ENCODE measurements at regions not wholly inside any gene's neighbourhood (a gene's known extent, or its start where the extent isn't known, plus 50 kb on each side); places are given as distances from the start of the nearest gene placed in this dataset.
"Not testable (repeated sequence)": the region's sequence is repeated elsewhere in the genome, so short reads cannot be mapped to it uniquely, and the experiment has no call there.

DNA sequence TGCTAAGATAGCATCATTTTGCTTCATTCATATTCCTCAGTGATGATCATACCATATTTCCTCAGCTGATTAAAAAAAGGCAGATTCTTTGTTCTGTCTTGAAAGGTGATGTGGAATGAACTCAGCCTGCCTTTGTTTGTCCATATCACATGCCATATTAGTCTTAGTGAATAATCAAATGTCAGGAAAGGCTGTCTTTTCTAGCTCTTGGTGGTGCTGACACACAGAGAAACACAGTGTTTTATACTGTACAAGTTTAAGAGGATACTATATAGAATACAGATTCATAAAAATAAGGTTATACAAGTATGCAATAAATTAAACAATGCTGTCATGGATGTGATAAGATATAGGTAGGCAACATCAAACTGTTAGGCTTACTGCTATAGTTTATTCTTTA, 97.1 kb upstream of the FAM98A start:
- H3K36me3 ChIP-seq (ENCODE audit: control insufficient read depth in 3 of 3, insufficient read depth in 2 of 3, low read depth in 1 of 3, low read length in 3 of 3): no peaks in the 10 kb centered on the region
- FAIRE-seq (no peak), DNase-seq (no peak)
- H3K9me3 ChIP-seq (ENCODE audit: control insufficient read depth in 2 of 2, insufficient read depth in 1 of 2, low read depth in 1 of 2, low read length in 1 of 2): peaks cover 0 to 7% of the 10 kb centered on the region in 2 donors
- H3K4me1 ChIP-seq (ENCODE audit: control insufficient read depth in 3 of 3, insufficient read depth in 2 of 3, low read depth in 1 of 3, low read length in 2 of 3): no peaks in the 10 kb centered on the region
- H3K4me3 ChIP-seq (ENCODE audit: low read depth in 1 of 3, low read length in 3 of 3): no peak overlapping the region
- no peaks in the 10 kb centered on the region for H3K27me3 ChIP-seq (ENCODE audit: control insufficient read depth in 3 of 3, insufficient read depth in 3 of 3, low read length in 3 of 3)
- H3K27ac ChIP-seq (ENCODE audit: low read depth in 1 of 3, low read length in 2 of 3): no peak overlapping the region

DNA sequence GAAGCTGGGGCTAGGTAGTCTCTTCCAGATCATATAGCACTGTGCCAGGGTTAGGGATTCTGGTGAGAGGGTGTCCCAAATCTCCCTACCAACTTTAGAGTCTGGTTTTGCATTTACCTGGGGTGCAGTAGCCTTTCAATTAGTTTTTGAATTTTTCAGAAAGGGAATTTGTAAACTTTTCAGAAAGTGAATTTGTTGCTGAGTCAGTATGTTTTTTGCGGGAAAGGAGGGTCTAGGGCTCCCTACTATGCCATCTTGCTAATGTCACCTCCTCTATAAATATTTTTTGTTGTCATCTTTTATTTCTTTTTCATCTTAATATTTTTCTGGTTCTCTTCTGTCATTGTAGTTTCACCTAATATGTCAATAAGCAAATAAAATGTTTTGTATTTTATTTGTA, 95.8 kb upstream of the FAM98A start:
- H3K27ac ChIP-seq (ENCODE audit: low read depth in 1 of 3, low read length in 2 of 3): no peak overlapping the region
- H3K4me1 ChIP-seq (ENCODE audit: control insufficient read depth in 3 of 3, insufficient read depth in 2 of 3, low read depth in 1 of 3, low read length in 2 of 3): no peaks in the 10 kb centered on the region
- DNase-seq (no peak), FAIRE-seq (no peak)
- H3K27me3 ChIP-seq (ENCODE audit: control insufficient read depth in 3 of 3, insufficient read depth in 3 of 3, low read length in 3 of 3): no peaks in the 10 kb centered on the region
- H3K36me3 ChIP-seq (ENCODE audit: control insufficient read depth in 3 of 3, insufficient read depth in 2 of 3, low read depth in 1 of 3, low read length in 3 of 3): no peaks in the 10 kb centered on the region
- no peak overlapping the region for H3K4me3 ChIP-seq (ENCODE audit: low read depth in 1 of 3, low read length in 3 of 3)
- WGBS, 3 donors: 71 to 94% (median 85%) methylated on average over 1 of the region's 1 CpG
- H3K9me3 ChIP-seq (ENCODE audit: control insufficient read depth in 2 of 2, insufficient read depth in 1 of 2, low read depth in 1 of 2, low read length in 1 of 2): peaks cover 0 to 7% of the 10 kb centered on the region in 2 donors

DNA sequence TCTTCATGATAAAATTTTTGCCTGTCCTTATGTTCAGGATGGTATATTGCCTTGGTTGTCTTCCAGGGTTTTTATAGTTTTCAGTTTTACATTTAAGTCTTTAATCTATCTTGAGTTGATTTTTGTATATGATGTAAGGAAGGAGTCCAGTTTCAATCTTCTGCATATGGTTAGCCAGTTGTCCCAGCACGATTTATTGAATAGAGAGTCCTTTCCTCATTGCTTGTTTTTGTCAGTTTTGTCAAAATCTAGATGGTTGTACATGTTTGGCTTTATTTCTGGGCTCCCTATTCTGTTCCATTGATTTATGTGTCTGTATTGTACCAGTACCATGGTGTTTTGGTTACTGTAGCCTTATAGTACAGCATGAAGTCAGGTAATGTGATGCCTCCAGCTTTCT, 91.6 kb upstream of the FAM98A start:
- not testable (repeated sequence) for H3K4me3 ChIP-seq (ENCODE audit: low read depth in 1 of 3, low read length in 3 of 3); FAIRE-seq; H3K36me3 ChIP-seq (ENCODE audit: control insufficient read depth in 3 of 3, insufficient read depth in 2 of 3, low read depth in 1 of 3, low read length in 3 of 3); H3K27ac ChIP-seq (ENCODE audit: low read depth in 1 of 3, low read length in 2 of 3); DNase-seq; H3K4me1 ChIP-seq (ENCODE audit: control insufficient read depth in 3 of 3, insufficient read depth in 2 of 3, low read depth in 1 of 3, low read length in 2 of 3); H3K27me3 ChIP-seq (ENCODE audit: control insufficient read depth in 3 of 3, insufficient read depth in 3 of 3, low read length in 3 of 3)
- H3K9me3 ChIP-seq (ENCODE audit: control insufficient read depth in 2 of 2, insufficient read depth in 1 of 2, low read depth in 1 of 2, low read length in 1 of 2): peaks cover 0 to 16% of the 10 kb centered on the region in 2 donors
- WGBS, 3 donors: 76 to 81% (median 81%) methylated on average over 1 of the region's 1 CpG

DNA sequence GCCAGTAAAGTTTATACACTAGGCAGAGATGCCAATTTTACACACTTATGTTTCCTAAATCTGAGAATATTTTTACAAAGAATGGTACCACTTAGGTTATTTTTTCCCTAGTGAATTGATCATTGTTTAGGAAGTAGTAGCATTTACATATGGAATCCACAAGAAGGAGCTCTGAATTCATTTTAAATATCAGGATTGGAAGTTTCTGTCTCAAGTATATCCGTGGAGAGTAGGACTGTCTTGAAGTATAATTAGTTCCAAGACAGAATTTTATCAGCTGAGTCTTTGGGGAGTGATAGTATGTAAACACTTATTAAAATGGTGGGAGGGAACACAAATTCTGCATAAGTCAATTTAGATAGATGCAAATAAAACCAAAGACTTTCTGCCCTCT, 82.3 kb upstream of the FAM98A start:
- no peak for FAIRE-seq
- Histone ChIP-seq H3K9me3 (ENCODE audit: control insufficient read depth in 2 of 2, insufficient read depth in 1 of 2, low read depth in 1 of 2, low read length in 1 of 2) (no peaks in the 10 kb centered on the region), H3K36me3 (ENCODE audit: control insufficient read depth in 3 of 3, insufficient read depth in 2 of 3, low read depth in 1 of 3, low read length in 3 of 3) (no peaks in the 10 kb centered on the region), H3K4me1 (ENCODE audit: control insufficient read depth in 3 of 3, insufficient read depth in 2 of 3, low read depth in 1 of 3, low read length in 2 of 3) (no peaks in the 10 kb centered on the region), H3K4me3 (ENCODE audit: low read depth in 1 of 3, low read length in 3 of 3) (no peak overlapping the region), H3K27ac (ENCODE audit: low read depth in 1 of 3, low read length in 2 of 3) (no peak overlapping the region), H3K27me3 (ENCODE audit: control insufficient read depth in 3 of 3, insufficient read depth in 3 of 3, low read length in 3 of 3) (no peaks in the 10 kb centered on the region)
- DNase-seq: no peak
- WGBS, 3 donors: 13 to 17% (median 15%) methylated on average over 1 of the region's 1 CpG

DNA sequence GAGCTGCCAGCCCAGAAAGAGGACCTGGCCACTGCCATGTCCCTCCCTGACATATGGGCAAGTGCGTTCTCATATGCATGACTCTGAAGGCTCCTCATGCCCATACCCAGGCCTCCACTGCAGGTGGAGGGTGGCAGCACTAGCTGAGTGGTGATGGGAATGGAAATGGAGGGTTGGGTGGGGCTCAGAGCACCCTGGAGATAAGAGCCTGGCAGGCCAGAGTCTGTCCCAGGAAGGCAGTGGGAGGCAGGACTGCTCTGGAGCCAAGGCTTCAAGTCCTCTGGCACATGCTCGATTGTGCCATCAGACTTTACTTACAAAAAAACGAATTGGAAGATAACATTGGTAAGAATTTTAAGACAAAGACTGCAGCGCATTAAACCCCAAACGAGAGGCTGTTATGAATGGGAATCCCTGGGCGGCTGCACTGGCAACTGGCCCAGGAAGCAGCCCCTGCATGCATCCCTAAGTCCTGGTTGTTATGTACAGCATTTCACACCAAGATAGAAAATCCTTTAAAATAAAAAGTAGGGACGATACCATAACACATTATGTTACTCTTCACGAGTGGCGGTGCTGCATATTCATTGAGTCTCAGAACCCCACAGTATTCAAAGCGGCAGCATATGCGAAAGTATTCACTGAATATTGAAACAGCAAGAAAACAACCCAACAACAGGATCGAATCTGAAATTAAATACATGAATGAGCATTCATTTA, 81.7 kb upstream of the FAM98A start:
- DNase-seq (no peak), FAIRE-seq (no peak)
- H3K4me1 ChIP-seq (ENCODE audit: control insufficient read depth in 3 of 3, insufficient read depth in 2 of 3, low read depth in 1 of 3, low read length in 2 of 3): no peaks in the 10 kb centered on the region
- H3K9me3 ChIP-seq (ENCODE audit: control insufficient read depth in 2 of 2, insufficient read depth in 1 of 2, low read depth in 1 of 2, low read length in 1 of 2): no peaks in the 10 kb centered on the region
- H3K4me3 ChIP-seq (ENCODE audit: low read depth in 1 of 3, low read length in 3 of 3): no peak overlapping the region
- H3K27me3 ChIP-seq (ENCODE audit: control insufficient read depth in 3 of 3, insufficient read depth in 3 of 3, low read length in 3 of 3): no peaks in the 10 kb centered on the region
- WGBS, 3 donors: 69 to 74% (median 69%) methylated on average over 12 of the region's 12 CpGs
- H3K36me3 ChIP-seq (ENCODE audit: control insufficient read depth in 3 of 3, insufficient read depth in 2 of 3, low read depth in 1 of 3, low read length in 3 of 3): no peaks in the 10 kb centered on the region
- no peak overlapping the region for H3K27ac ChIP-seq (ENCODE audit: low read depth in 1 of 3, low read length in 2 of 3)

DNA sequence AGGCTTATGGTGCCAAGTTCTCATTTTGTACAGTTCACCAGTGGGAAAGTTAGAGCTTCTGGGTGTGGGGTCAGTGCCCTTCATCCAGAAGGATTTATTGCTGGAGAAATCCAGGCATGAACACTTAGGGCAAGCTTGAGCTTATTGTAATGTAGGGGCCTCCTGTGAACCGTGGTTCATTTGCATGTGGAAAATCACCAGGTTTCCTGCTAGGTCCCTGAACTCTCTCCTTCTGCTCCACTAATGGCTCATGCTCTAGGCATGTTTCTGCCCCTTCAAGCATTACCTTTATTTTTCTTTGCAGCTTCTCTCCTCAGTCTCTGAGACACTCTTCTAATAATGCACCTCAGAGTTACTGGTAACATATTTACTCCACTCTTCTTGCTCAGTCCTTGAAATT, 79.3 kb upstream of the FAM98A start:
- no peaks in the 10 kb centered on the region for H3K27me3 ChIP-seq (ENCODE audit: control insufficient read depth in 3 of 3, insufficient read depth in 3 of 3, low read length in 3 of 3)
- no peak overlapping the region for H3K27ac ChIP-seq (ENCODE audit: low read depth in 1 of 3, low read length in 2 of 3)
- H3K36me3 ChIP-seq (ENCODE audit: control insufficient read depth in 3 of 3, insufficient read depth in 2 of 3, low read depth in 1 of 3, low read length in 3 of 3): no peaks in the 10 kb centered on the region
- no peaks in the 10 kb centered on the region for H3K4me1 ChIP-seq (ENCODE audit: control insufficient read depth in 3 of 3, insufficient read depth in 2 of 3, low read depth in 1 of 3, low read length in 2 of 3)
- FAIRE-seq (no peak), DNase-seq (no peak)
- H3K9me3 ChIP-seq (ENCODE audit: control insufficient read depth in 2 of 2, insufficient read depth in 1 of 2, low read depth in 1 of 2, low read length in 1 of 2): no peaks in the 10 kb centered on the region
- WGBS, 3 donors: 8 to 22% (median 21%) methylated on average over 1 of the region's 1 CpG
- no peak overlapping the region for H3K4me3 ChIP-seq (ENCODE audit: low read depth in 1 of 3, low read length in 3 of 3)

DNA sequence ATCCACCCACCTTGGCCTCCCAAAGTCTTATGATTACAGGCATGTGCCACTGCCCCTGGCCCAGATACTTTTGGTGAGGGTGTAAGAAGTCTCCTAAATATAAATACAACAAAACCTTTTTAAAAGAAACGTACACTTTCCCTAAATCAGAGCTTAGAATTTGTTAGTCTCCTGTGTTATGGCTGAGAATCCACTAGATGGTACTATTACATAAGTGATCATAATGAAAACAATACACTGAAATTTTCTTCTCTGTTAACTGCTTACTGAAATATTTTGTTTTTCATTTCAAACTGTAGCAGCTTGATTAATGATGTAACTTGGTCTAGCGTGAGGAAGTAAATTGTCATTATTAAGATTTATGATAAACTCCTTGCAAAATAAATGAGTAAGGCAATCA, 74.8 kb upstream of the FAM98A start:
- Histone ChIP-seq H3K4me3 (ENCODE audit: low read depth in 1 of 3, low read length in 3 of 3) (no peak overlapping the region), H3K9me3 (ENCODE audit: control insufficient read depth in 2 of 2, insufficient read depth in 1 of 2, low read depth in 1 of 2, low read length in 1 of 2) (no peaks in the 10 kb centered on the region), H3K4me1 (ENCODE audit: control insufficient read depth in 3 of 3, insufficient read depth in 2 of 3, low read depth in 1 of 3, low read length in 2 of 3) (no peaks in the 10 kb centered on the region), H3K27ac (ENCODE audit: low read depth in 1 of 3, low read length in 2 of 3) (no peak overlapping the region), H3K27me3 (ENCODE audit: control insufficient read depth in 3 of 3, insufficient read depth in 3 of 3, low read length in 3 of 3) (no peaks in the 10 kb centered on the region), H3K36me3 (ENCODE audit: control insufficient read depth in 3 of 3, insufficient read depth in 2 of 3, low read depth in 1 of 3, low read length in 3 of 3) (no peaks in the 10 kb centered on the region)
- DNase-seq: no peak
- 20 to 38% (median 28%) methylated on average over 2 of the region's 2 CpGs for WGBS, 3 donors
- no peak for FAIRE-seq

DNA sequence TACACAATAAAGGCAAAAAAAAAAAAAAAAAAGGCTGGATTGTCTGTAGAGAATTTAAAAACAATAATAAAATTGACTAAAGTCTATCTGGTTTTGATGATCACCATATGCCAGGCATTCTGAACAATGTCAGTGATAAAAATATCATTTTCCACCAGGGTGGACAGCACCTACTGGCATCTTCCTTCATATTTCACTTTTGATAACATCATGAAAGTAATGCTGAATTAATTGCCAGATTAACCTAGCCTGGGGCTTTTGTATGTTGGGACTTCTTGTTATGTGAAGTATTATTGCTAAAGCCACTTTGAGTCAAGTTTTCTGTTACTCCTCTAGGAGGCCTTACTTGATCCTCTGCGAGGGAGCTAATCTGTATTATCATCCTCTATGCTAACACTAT, 73.8 kb upstream of the FAM98A start:
- Histone ChIP-seq H3K27ac (ENCODE audit: low read depth in 1 of 3, low read length in 2 of 3) (no peak overlapping the region), H3K4me3 (ENCODE audit: low read depth in 1 of 3, low read length in 3 of 3) (no peak overlapping the region), H3K4me1 (ENCODE audit: control insufficient read depth in 3 of 3, insufficient read depth in 2 of 3, low read depth in 1 of 3, low read length in 2 of 3) (no peaks in the 10 kb centered on the region), H3K27me3 (ENCODE audit: control insufficient read depth in 3 of 3, insufficient read depth in 3 of 3, low read length in 3 of 3) (no peaks in the 10 kb centered on the region), H3K9me3 (ENCODE audit: control insufficient read depth in 2 of 2, insufficient read depth in 1 of 2, low read depth in 1 of 2, low read length in 1 of 2) (no peaks in the 10 kb centered on the region), H3K36me3 (ENCODE audit: control insufficient read depth in 3 of 3, insufficient read depth in 2 of 3, low read depth in 1 of 3, low read length in 3 of 3) (no peaks in the 10 kb centered on the region)
- DNase-seq (no peak), FAIRE-seq (no peak)
- WGBS, 3 donors: 52 to 82% (median 68%) methylated on average over 1 of the region's 1 CpG

DNA sequence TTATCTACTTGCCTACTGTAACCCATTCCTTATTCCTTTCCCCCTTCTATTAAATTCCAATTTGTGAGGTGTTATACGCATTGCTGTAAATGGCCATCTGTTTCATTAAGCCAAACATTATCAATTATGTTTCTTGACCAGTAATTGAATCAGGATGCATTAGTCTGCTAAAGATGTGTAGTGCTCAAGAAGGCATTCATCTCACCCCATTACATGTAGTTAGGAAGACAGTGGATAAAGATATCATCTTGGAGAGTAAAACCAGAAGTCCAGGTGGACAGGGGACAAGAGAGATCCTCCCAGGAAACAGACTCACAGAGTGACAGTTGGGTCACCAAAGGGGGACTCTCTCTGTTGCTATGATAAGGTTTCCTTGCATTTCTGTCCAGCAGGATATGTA, 73.3 kb upstream of the FAM98A start:
- 93 to 100% (median 93%) methylated on average over 1 of the region's 1 CpG for WGBS, 3 donors
- Histone ChIP-seq H3K27ac (ENCODE audit: low read depth in 1 of 3, low read length in 2 of 3) (no peak overlapping the region), H3K9me3 (ENCODE audit: control insufficient read depth in 2 of 2, insufficient read depth in 1 of 2, low read depth in 1 of 2, low read length in 1 of 2) (no peaks in the 10 kb centered on the region), H3K4me3 (ENCODE audit: low read depth in 1 of 3, low read length in 3 of 3) (no peak overlapping the region), H3K36me3 (ENCODE audit: control insufficient read depth in 3 of 3, insufficient read depth in 2 of 3, low read depth in 1 of 3, low read length in 3 of 3) (no peaks in the 10 kb centered on the region), H3K4me1 (ENCODE audit: control insufficient read depth in 3 of 3, insufficient read depth in 2 of 3, low read depth in 1 of 3, low read length in 2 of 3) (no peaks in the 10 kb centered on the region), H3K27me3 (ENCODE audit: control insufficient read depth in 3 of 3, insufficient read depth in 3 of 3, low read length in 3 of 3) (no peaks in the 10 kb centered on the region)
- FAIRE-seq (no peak), DNase-seq (no peak)

Data from small intestine (tissue), 7 donors.